Globus pallidus (tissue), 1 donor: ENCODE measurements at regions not wholly inside any gene's neighbourhood (a gene's known extent, or its start where the extent isn't known, plus 50 kb on each side); places are given as distances from the start of the nearest gene placed in this dataset.
"Not testable (repeated sequence)": the region's sequence is repeated elsewhere in the genome, so short reads cannot be mapped to it uniquely, and the experiment has no call there.

Experiments
- DNase-seq: peaks from one replicate; pipeline ENCODE4 v3.0.0-alpha.2; 2015; ENCODE audit warnings: low spot score

DNA sequence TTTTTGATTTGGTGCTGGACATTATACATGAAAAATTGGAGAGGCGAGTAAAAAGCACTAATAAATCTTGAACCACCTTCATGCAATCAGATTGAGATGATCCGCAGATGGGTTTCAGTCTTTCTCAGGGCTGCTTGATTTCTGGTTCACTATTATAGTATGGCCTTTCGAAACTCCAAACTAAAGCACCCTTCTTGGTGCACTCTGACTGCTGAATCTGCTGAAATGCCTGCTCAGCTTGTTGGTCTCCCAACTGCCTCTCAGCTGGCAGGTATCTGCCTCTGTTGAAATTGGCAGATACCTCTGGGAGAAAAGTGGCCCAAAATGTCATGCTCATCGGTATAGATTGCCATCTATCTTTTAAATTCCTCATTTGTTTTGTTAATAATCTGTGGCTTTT, 102.5 kb upstream of the WIPF3 start:
- not testable (repeated sequence) for DNase-seq

DNA sequence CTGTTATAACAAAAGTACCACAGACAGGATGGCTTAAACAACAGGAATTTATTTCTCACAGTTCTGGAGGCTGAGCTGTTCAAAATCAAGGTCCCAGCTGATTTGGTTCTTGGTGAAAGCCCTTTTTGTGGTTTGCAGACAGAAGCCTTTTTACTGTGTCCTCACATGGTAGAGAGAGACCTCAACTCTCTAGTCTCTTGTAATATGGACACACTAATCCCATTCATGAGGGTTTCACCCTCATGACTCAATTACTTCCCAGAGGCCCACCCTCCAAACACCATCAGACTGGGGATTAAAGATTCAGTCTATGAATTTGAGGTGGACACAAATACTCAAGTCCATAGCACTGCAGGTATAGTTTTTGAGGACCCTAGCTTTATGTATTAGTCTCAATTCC, 97.3 kb upstream of the WIPF3 start:
- DNase-seq: peak; percentile 60

- DNase-seq: not testable (repeated sequence)
These were observed 83.2 kb upstream of the WIPF3 start for GRCh38 chr7:29723127-29723526.

- DNase-seq: no peak
These were observed 82.7 kb upstream of the WIPF3 start for GRCh38 chr7:29723599-29723998.

DNA sequence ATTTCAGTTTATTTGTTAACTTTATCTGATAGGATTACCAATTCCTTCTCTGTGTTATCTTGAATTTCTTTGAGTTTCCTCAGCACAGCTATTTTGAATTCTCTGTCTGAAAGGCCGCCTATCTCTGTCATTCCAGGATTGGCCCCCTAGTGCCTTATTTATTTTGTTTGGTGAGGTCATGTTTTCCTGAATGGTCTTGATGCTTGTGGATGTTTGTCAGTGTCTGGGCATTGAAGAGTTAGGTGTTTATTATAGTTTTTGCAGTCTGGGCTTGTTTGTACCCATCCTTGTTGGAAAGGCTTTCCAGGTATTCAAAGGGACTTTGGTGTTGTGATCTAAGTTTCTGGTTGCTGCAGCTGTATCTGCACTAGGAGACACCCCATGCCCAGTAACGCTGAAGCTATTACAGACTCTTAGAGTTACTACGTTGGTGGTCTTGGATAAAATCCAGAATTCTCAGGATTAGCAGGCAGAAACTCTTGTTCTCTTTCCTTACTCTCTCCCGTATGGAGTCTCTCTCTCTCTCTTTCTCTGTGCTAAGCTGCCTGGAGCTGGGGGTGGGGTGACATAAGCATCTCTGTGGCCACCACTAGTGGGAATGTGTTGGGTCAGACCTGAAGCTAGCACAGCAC, 76.7 kb upstream of the WIPF3 start:
- DNase-seq: not testable (repeated sequence)

DNA sequence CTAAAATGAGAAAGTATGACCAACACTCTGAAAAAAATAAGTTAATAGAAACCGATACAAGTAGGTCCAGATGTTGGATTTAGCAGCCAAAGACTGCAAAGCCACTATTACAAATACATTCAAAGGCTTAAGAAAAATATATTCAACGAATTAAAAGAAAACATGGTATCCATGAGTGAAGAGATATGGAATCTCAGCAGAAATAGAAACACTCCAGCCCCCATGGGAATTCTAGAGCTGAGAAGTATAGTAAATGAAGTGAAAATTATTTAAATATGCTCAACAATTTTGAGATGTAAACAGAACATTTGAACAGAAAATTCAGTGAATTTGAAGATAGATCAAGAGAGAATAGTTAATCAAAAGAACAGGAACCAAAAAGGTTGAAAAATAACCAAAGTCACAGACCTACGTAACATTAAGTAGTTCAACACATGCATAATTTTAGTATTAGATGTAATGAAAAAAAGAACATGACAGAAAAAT, 72.0 kb upstream of the WIPF3 start:
- no peak for DNase-seq

DNA sequence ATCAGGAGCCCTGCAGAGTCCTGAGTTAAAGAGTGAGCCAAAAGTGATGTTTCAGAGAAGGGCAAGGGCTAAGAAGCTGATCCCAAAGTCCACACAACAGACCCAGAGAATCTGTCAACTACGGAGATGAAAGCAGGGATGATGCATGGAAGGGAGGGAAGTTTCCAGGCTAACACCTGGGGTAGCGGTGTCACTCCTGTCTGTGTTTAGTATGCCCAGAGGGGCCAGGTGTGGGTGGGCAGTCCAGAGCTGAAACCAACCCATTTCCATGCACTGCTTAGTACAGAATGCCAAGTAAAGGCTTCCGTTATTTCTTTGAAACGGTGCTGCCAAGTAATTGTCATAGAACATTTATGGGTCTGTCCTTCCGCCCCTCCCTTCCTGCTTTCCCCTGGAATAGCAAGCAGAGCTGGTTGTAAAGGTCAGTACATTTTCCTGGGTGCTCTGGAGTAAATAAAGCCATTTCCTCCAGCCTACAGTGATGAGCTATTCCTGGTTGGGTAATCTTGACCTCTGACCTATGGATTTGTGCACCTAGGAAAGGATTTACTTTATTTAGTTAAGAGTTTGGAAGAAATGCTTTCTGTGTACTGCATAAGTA, 58.6 kb upstream of the WIPF3 start:
- not testable (repeated sequence) for DNase-seq

DNA sequence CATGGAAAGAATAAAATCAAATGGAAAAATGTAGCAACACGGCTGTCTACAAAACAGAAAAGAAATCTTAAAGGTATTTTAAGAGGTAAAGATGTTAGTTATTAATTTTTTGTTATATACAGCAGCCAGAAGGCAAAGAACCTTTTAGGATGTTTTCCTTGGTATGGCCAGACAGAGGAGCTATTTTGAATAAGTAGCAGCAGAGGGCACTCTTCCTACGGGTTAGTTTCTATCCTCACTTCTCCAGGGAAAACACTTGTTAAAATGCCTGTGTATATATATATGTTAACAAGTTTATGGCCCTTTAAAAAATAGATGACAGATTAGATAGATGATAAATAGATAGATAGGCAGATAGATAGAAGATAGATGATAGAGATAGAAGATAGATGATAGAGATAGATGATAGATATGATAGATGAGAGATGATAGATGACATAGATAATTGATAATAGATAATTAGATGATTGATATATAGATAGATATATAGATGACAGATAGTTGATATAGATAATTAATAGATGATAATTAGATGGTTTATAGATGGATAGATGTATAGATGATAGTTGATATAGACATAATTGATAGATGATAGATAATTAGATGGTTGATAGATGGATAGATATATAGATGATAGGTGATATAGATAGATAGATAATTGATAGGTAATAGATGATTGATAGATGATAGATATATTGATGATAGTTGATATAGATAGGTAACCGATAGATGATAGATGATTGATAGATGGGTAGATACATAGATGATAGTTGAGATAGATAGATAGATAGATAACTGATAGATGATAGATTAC, 57.8 kb upstream of the WIPF3 start:
- peak; percentile 46 for DNase-seq

DNA sequence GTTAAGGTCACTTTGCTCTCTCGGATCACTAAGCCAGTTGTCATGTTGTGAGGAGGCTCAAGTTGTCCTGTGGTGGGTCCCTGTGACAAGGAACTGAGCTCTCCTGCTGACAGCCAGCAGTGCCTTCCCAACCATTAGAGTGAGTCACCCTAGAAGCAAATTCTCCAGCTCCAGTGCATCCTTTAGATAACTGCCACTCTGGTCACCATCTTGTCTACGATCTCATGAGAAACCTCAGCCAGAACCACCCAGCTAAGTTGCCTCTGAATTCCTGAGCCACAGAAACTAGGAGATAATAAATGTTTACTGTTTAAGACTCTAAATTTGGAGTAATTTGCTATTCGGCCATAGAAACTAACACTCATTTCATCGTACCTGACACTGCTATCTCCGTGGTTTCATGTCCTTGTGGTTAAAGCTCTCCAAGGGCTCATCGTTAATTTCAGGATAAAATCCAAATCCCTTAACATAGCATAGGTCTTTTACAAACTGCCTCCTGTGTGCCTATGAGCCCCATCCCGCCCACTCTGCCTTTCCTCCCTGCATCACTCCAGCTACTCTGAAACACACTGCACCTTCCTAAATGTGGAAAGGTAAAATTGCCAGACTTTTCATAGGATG, 56.5 kb upstream of the WIPF3 start:
- no peak for DNase-seq

- DNase-seq: not testable (repeated sequence)
These were observed 55.9 kb upstream of the WIPF3 start for GRCh38 chr7:29750373-29750940.

DNA sequence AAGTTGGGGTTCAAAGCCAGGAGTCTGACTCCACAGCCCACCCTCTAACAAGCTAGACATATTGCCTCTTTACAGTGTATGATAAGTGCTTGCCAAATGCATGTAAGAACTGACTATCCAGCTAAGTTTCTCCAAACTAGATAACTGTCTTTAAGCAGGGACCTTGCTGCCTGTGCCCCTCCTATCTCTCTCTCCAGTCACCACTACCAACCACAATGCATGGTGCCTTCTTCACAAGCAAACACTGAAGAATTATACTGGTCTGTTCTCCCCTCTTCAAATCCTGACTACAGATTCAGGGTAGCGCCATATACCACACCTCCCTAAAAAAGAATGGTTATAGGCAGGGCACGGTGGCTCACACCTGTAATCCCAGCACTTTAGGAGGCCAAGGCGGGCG, 55.3 kb upstream of the WIPF3 start:
- not testable (repeated sequence) for DNase-seq

- DNase-seq: no peak
These were observed 51.3 kb upstream of the WIPF3 start for GRCh38 chr7:29754874-29755490.
